ENCODE measurements at regions not wholly inside any gene's neighbourhood (a gene's known extent, or its start where the extent isn't known, plus 50 kb on each side); places are given as distances from the start of the nearest gene placed in this dataset.

- no peak for DNase-seq (ENCODE audit: low spot score)
Measured at GRCh38 chr12:88251798-88252197, 109.7 kb downstream of the TMTC3 start.

- no peak for DNase-seq (ENCODE audit: low spot score)
Measured at GRCh38 chr12:88253371-88253978, 111.4 kb downstream of the TMTC3 start.

GRCh38 chr12:88255224-88255623, 113.1 kb downstream of the TMTC3 start:
- no peak for DNase-seq (ENCODE audit: low spot score)

- DNase-seq (ENCODE audit: low spot score): no peak
Measured at GRCh38 chr12:88255847-88256246, 113.7 kb downstream of the TMTC3 start.

GRCh38 chr12:88258396-88258795, 116.3 kb downstream of the TMTC3 start:
- DNase-seq (ENCODE audit: low spot score): peak; percentile 60

- peak; percentile 8 for DNase-seq (ENCODE audit: low spot score)
Measured at GRCh38 chr12:88266806-88267360, 124.8 kb downstream of the TMTC3 start.

GRCh38 chr12:88267630-88268029, 125.5 kb downstream of the TMTC3 start:
- DNase-seq (ENCODE audit: low spot score): no peak

- DNase-seq (ENCODE audit: low spot score): no peak
Measured at GRCh38 chr12:88272456-88272855, 130.3 kb downstream of the TMTC3 start.

- no peak for DNase-seq (ENCODE audit: low spot score)
Measured at GRCh38 chr12:88273450-88273849, 131.3 kb downstream of the TMTC3 start.

GRCh38 chr12:88273875-88274274, 131.8 kb downstream of the TMTC3 start:
- DNase-seq (ENCODE audit: low spot score): no peak

- no peak for DNase-seq (ENCODE audit: low spot score)
Measured at GRCh38 chr12:88291498-88292131, 149.5 kb downstream of the TMTC3 start.

GRCh38 chr12:88298014-88298682, 156.0 kb downstream of the TMTC3 start:
- DNase-seq (ENCODE audit: low spot score): no peak

- DNase-seq (ENCODE audit: low spot score): peak; percentile 15
Measured at GRCh38 chr12:88298761-88299242, 156.7 kb downstream of the TMTC3 start.

- peak; percentile 73 for DNase-seq (ENCODE audit: low spot score)
Measured at GRCh38 chr12:88299567-88300101, 157.5 kb downstream of the TMTC3 start.

GRCh38 chr12:88300931-88301330, 158.8 kb downstream of the TMTC3 start:
- no peak for DNase-seq (ENCODE audit: low spot score)

- no peak for DNase-seq (ENCODE audit: low spot score)
Measured at GRCh38 chr12:88303335-88303734, 161.2 kb downstream of the TMTC3 start.

GRCh38 chr12:88305254-88305890, 163.3 kb downstream of the TMTC3 start:
- DNase-seq (ENCODE audit: low spot score): no peak

- DNase-seq (ENCODE audit: low spot score): no peak
Measured at GRCh38 chr12:88306471-88307069, 164.5 kb downstream of the TMTC3 start.

GRCh38 chr12:88307961-88308360, 165.9 kb downstream of the TMTC3 start:
- no peak for DNase-seq (ENCODE audit: low spot score)

- DNase-seq (ENCODE audit: low spot score): no peak
Measured at GRCh38 chr12:88308825-88309224, 166.7 kb downstream of the TMTC3 start.

GRCh38 chr12:88309546-88309945, 167.4 kb downstream of the TMTC3 start:
- peak; percentile 11 for DNase-seq (ENCODE audit: low spot score)

GRCh38 chr12:88310069-88310468, 168.0 kb downstream of the TMTC3 start:
- DNase-seq (ENCODE audit: low spot score): peak; percentile 51
